GM21360 (cell line): ENCODE measurements at regions not wholly inside any gene's neighbourhood (a gene's known extent, or its start where the extent isn't known, plus 50 kb on each side); places are given as distances from the start of the nearest gene placed in this dataset.
A peak's percentile ranks its signal among the peaks of the same experiment; 100 is the strongest.

Source experiments
- ATAC-seq: cut with Tn5 transposase; IDR thresholded peaks from one replicate; pipeline ENCODE4 v1.9.1; 2021; ENCODE audit warnings: mild to moderate bottlenecking, moderate library complexity; ENCODE audit not compliant: unreplicated experiment

GRCh38 chr18:56235481-56236013 is 402.8 kb downstream of the TXNL1 start:
- peak; percentile 78 for ATAC-seq

- no peak for ATAC-seq
Measured at GRCh38 chr18:56235071-56235470, 403.3 kb downstream of the TXNL1 start.

- ATAC-seq = no peak
Measured at GRCh38 chr18:56233595-56233994, 404.8 kb downstream of the TXNL1 start.

- ATAC-seq = no peak
Measured at GRCh38 chr18:56226025-56226424, 412.4 kb downstream of the TXNL1 start.

- no peak for ATAC-seq
Measured at GRCh38 chr18:56224669-56225561, 413.5 kb downstream of the TXNL1 start.

- no peak for ATAC-seq
Measured at GRCh38 chr18:56221195-56222065, 417.0 kb downstream of the TXNL1 start.

GRCh38 chr18:56217406-56217805 is 421.0 kb downstream of the TXNL1 start:
- no peak for ATAC-seq

GRCh38 chr18:56214706-56215105 is 423.7 kb downstream of the TXNL1 start:
- no peak for ATAC-seq

GRCh38 chr18:56210520-56210919 is 427.9 kb downstream of the TXNL1 start:
- no peak for ATAC-seq

- no peak for ATAC-seq
Measured at GRCh38 chr18:56207989-56208388, 430.4 kb downstream of the TXNL1 start.

GRCh38 chr18:56204052-56204451 is 434.3 kb downstream of the TXNL1 start:
- ATAC-seq = no peak

GRCh38 chr18:56202678-56203077 is 435.7 kb downstream of the TXNL1 start:
- ATAC-seq = no peak

- ATAC-seq = no peak
Measured at GRCh38 chr18:56200381-56200911, 437.9 kb downstream of the TXNL1 start.

- ATAC-seq = no peak
Measured at GRCh38 chr18:56199580-56200330, 438.6 kb downstream of the TXNL1 start.

GRCh38 chr18:56197241-56197859 is 441.0 kb downstream of the TXNL1 start:
- peak; percentile 76 for ATAC-seq

- no peak for ATAC-seq
Measured at GRCh38 chr18:56196495-56197225, 441.7 kb downstream of the TXNL1 start.

GRCh38 chr18:56191334-56191733 is 447.1 kb downstream of the TXNL1 start:
- ATAC-seq = no peak

GRCh38 chr18:56189615-56190014 is 448.8 kb downstream of the TXNL1 start:
- ATAC-seq = no peak

- no peak for ATAC-seq
Measured at GRCh38 chr18:56188529-56189275, 449.7 kb downstream of the TXNL1 start.
